Activated naive CD8-positive, alpha-beta T cell treated with anti-CD3 and anti-CD28 coated beads, Interleukin-2, amount 10 ng/mL, durations not matched to agents 7 days and 5 days (primary cell): ENCODE measurements at regions not wholly inside any gene's neighbourhood (a gene's known extent, or its start where the extent isn't known, plus 50 kb on each side); places are given as distances from the start of the nearest gene placed in this dataset.

ENCODE experiments used
- ATAC-seq: fragments of 150-1000 bp; cut with Tn5 transposase; one replicate; pipeline ENCODE4 v1.10.0; 2021; ENCODE audit warnings: low read depth, moderate library complexity
- POLR2A ChIA-PET: fragments of 350-600 bp; sonication (Branson Sonifier 250); formaldehyde crosslinking; loops from one replicate; lab custom pipeline; 2021; ENCODE audit warnings: antibody characterized with exemption; lab: Charles Lee
- DNase-seq: peaks from one replicate; pipeline ENCODE4 v3.0.0; 2021
- H3K27ac Mint-ChIP-seq: one replicate; pipeline ENCODE4 v1.8.0; 2022; ENCODE audit warnings: mild to moderate bottlenecking, mixed read lengths
- H3K27me3 Mint-ChIP-seq: one replicate; pipeline ENCODE4 v1.8.0; 2022; ENCODE audit warnings: mild to moderate bottlenecking, moderate library complexity, mixed read lengths
- H3K36me3 Mint-ChIP-seq: one replicate; pipeline ENCODE4 v1.8.0; 2021; ENCODE audit warnings: mild to moderate bottlenecking, mixed read lengths
- H3K4me1 Mint-ChIP-seq: one replicate; pipeline ENCODE4 v1.8.0; 2021; ENCODE audit warnings: mixed read lengths
- H3K4me3 Mint-ChIP-seq: one replicate; pipeline ENCODE4 v1.8.0; 2022; ENCODE audit warnings: mild to moderate bottlenecking, moderate library complexity, mixed read lengths
- H3K9me3 Mint-ChIP-seq: one replicate; pipeline ENCODE4 v1.8.0; 2021; ENCODE audit warnings: mixed read lengths

- no peaks in the 10 kb centered on the region for H3K4me1 Mint-ChIP-seq
- no peak for ATAC-seq
- H3K27me3 Mint-ChIP-seq: peaks cover 2% of the 10 kb centered on the region
- POLR2A ChIA-PET: no interaction called here
- DNase-seq: no peak
- no peak overlapping the region for H3K27ac Mint-ChIP-seq
- no peaks in the 10 kb centered on the region for H3K9me3 Mint-ChIP-seq
- no peaks in the 10 kb centered on the region for H3K36me3 Mint-ChIP-seq
- H3K4me3 Mint-ChIP-seq: no peak overlapping the region
These were observed 267.9 kb upstream of the DPYD start for GRCh38 chr1:98188774-98189173.

GRCh38 chr1:98184856-98185255 is 264.0 kb upstream of the DPYD start:
- Mint-ChIP-seq H3K36me3 (no peaks in the 10 kb centered on the region), H3K4me3 (no peak overlapping the region), H3K27me3 (peaks cover 2% of the 10 kb centered on the region), H3K4me1 (no peaks in the 10 kb centered on the region), H3K9me3 (no peaks in the 10 kb centered on the region), H3K27ac (no peak overlapping the region)
- no peak for ATAC-seq
- POLR2A ChIA-PET: no interaction called here
- DNase-seq: no peak

GRCh38 chr1:98181036-98181764 is 260.4 kb upstream of the DPYD start:
- no peaks in the 10 kb centered on the region for H3K4me1 Mint-ChIP-seq
- ATAC-seq (no peak), DNase-seq (no peak)
- no peak overlapping the region for H3K4me3 Mint-ChIP-seq
- no peaks in the 10 kb centered on the region for H3K9me3 Mint-ChIP-seq
- POLR2A ChIA-PET: no interaction called here
- H3K27me3 Mint-ChIP-seq: no peaks in the 10 kb centered on the region
- no peak overlapping the region for H3K27ac Mint-ChIP-seq
- H3K36me3 Mint-ChIP-seq: no peaks in the 10 kb centered on the region

GRCh38 chr1:98179151-98179773 is 258.4 kb upstream of the DPYD start:
- no peak overlapping the region for H3K4me3 Mint-ChIP-seq
- H3K36me3 Mint-ChIP-seq: no peaks in the 10 kb centered on the region
- H3K9me3 Mint-ChIP-seq: no peaks in the 10 kb centered on the region
- H3K27me3 Mint-ChIP-seq: no peaks in the 10 kb centered on the region
- no peak overlapping the region for H3K27ac Mint-ChIP-seq
- DNase-seq (no peak), ATAC-seq (no peak)
- H3K4me1 Mint-ChIP-seq: no peaks in the 10 kb centered on the region
- POLR2A ChIA-PET: no interaction called here

DNA sequence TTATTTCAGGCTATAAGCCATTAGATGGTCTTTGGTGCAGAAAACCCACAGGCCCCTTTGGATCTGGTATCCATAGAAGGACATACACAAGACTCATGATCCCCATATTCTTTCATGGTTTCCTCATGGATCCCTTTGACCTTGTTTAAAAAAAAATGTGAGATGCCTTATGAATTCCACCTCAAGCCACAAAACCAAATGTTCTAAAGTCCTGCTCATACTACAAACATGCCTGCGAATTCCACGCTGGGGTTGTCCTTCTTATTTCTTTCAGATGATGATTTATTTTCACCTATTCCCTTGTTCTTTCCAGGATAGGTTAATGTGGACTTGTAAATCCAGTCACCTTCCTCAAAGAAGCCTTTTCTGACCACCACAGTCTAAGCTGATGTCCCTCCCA is 256.9 kb upstream of the DPYD start:
- no peaks in the 10 kb centered on the region for H3K27me3 Mint-ChIP-seq
- ATAC-seq: no peak
- POLR2A ChIA-PET: no interaction called here
- no peaks in the 10 kb centered on the region for H3K9me3 Mint-ChIP-seq
- no peak for DNase-seq
- no peaks in the 10 kb centered on the region for H3K4me1 Mint-ChIP-seq
- no peak overlapping the region for H3K4me3 Mint-ChIP-seq
- H3K36me3 Mint-ChIP-seq: no peaks in the 10 kb centered on the region
- no peak overlapping the region for H3K27ac Mint-ChIP-seq

DNA sequence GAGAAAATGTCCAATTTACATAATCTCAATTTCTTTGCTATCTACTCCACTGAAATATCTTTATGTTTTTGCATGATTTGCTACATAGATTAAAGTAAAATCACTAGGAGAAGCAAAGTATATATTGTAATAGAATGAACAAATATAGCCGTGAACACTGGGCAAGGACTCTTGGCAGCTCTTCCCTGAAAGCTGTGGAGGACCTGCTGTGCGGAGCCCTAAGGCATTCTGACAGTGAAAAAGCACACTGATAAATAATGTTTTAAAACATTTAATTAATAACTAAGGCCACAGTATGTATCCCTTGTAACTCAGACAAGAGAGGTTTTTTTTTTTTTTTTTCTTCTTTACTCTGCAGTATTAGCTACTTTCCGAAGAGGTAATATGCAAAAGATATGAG is 256.1 kb upstream of the DPYD start:
- no peak for DNase-seq
- Mint-ChIP-seq H3K4me3 (no peak overlapping the region), H3K27me3 (no peaks in the 10 kb centered on the region), H3K36me3 (no peaks in the 10 kb centered on the region), H3K4me1 (no peaks in the 10 kb centered on the region), H3K27ac (no peak overlapping the region), H3K9me3 (no peaks in the 10 kb centered on the region)
- POLR2A ChIA-PET: no interaction called here
- ATAC-seq: no peak

DNA sequence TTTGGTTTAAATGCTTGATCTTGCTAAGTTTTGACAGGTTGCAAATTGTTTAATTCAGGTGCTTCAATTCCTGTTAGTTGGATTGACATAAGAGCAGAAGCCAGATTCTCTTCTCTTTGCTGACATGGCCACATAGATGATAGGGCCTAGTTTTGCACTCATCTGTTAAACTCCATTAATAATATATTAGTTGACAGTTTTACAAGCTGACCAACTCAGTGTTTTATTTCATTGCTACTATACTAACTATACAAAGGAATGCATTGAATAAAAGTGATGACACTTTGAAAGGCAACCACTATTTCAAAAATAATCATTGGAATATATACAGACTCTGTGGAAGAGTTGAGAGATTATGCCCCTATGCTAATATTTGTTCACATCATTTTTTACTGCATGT is 255.6 kb upstream of the DPYD start:
- POLR2A ChIA-PET: no interaction called here
- H3K36me3 Mint-ChIP-seq: no peaks in the 10 kb centered on the region
- DNase-seq (no peak), ATAC-seq (no peak)
- H3K27me3 Mint-ChIP-seq: no peaks in the 10 kb centered on the region
- H3K4me1 Mint-ChIP-seq: peaks cover 1% of the 10 kb centered on the region
- H3K9me3 Mint-ChIP-seq: no peaks in the 10 kb centered on the region
- no peak overlapping the region for H3K27ac Mint-ChIP-seq
- no peak overlapping the region for H3K4me3 Mint-ChIP-seq

DNA sequence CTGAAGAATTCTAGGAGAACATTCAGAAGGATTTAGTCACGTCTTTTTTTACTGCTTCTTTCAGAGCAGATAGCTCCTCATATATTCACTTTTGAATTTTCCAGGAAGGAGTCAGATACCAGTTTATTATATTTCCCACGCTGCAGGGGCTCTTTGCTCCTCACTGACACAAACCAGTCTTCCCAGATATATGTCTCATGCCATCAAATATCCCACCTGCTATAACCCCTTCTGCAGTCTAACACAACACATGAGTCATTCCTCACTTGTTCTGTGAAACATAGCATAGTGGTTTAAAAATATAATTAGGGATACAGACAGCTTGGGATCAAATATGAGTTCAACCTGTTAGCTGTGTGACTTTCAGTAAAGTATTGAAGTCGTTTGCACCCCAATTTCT is 251.7 kb upstream of the DPYD start:
- no peak overlapping the region for H3K27ac Mint-ChIP-seq

GRCh38 chr1:98172022-98172421 is 251.2 kb upstream of the DPYD start:
- no peaks in the 10 kb centered on the region for H3K36me3 Mint-ChIP-seq
- POLR2A ChIA-PET: no interaction called here

More for the DNA sequence above, 251.7 kb upstream of the DPYD start:
- H3K4me3 Mint-ChIP-seq: no peak overlapping the region
- no peaks in the 10 kb centered on the region for H3K27me3 Mint-ChIP-seq
- no peaks in the 10 kb centered on the region for H3K36me3 Mint-ChIP-seq
- H3K9me3 Mint-ChIP-seq: no peaks in the 10 kb centered on the region
- DNase-seq (no peak), ATAC-seq (no peak)
- peaks cover 1% of the 10 kb centered on the region for H3K4me1 Mint-ChIP-seq
- POLR2A ChIA-PET: no interaction called here

DNA sequence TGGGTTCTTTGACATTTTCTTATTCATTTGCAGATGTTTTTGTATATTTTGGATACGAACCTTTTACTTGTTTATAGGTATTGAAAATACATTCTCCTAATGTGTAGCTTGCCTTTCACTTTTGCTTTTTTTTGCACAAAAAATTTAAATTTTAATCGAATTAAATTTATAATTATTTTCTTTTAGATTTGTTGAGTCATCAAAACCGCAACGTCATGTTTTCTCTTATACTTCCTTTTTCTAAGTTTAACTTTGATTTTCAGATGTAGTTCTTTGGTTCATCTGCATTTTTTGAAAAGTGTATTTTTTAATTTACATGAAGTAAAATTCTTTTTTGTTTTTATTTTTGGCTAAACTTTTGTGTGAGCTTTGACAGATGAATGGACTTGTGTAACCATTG is 243.7 kb upstream of the DPYD start:
- Mint-ChIP-seq H3K4me3 (no peak overlapping the region), H3K27me3 (peaks cover 2% of the 10 kb centered on the region), H3K9me3 (no peaks in the 10 kb centered on the region), H3K4me1 (no peaks in the 10 kb centered on the region), H3K27ac (no peak overlapping the region), H3K36me3 (no peaks in the 10 kb centered on the region)
- ATAC-seq (no peak), DNase-seq (no peak)
- POLR2A ChIA-PET: no interaction called here

More at GRCh38 chr1:98172022-98172421, 251.2 kb upstream of the DPYD start:
- no peak overlapping the region for H3K27ac Mint-ChIP-seq
- H3K4me3 Mint-ChIP-seq: no peak overlapping the region
- no peaks in the 10 kb centered on the region for H3K27me3 Mint-ChIP-seq
- DNase-seq (no peak), ATAC-seq (no peak)
- H3K4me1 Mint-ChIP-seq: peaks cover 1% of the 10 kb centered on the region
- H3K9me3 Mint-ChIP-seq: no peaks in the 10 kb centered on the region

- Mint-ChIP-seq H3K4me3 (no peak overlapping the region), H3K27ac (no peak overlapping the region), H3K9me3 (no peaks in the 10 kb centered on the region), H3K4me1 (no peaks in the 10 kb centered on the region), H3K36me3 (no peaks in the 10 kb centered on the region), H3K27me3 (no peaks in the 10 kb centered on the region)
- POLR2A ChIA-PET: no interaction called here
- ATAC-seq: no peak
- no peak for DNase-seq
These were observed 236.9 kb upstream of the DPYD start for GRCh38 chr1:98157524-98158313.

- Mint-ChIP-seq H3K4me3 (no peak overlapping the region), H3K27me3 (no peaks in the 10 kb centered on the region), H3K9me3 (peaks cover 2% of the 10 kb centered on the region), H3K27ac (no peak overlapping the region), H3K36me3 (no peaks in the 10 kb centered on the region), H3K4me1 (no peaks in the 10 kb centered on the region)
- ATAC-seq (no peak), DNase-seq (no peak)
- POLR2A ChIA-PET: no interaction called here
These were observed 226.4 kb upstream of the DPYD start for GRCh38 chr1:98147280-98147679.

GRCh38 chr1:98145655-98146054 is 224.8 kb upstream of the DPYD start:
- H3K36me3 Mint-ChIP-seq: no peaks in the 10 kb centered on the region
- no peak overlapping the region for H3K4me3 Mint-ChIP-seq
- H3K4me1 Mint-ChIP-seq: no peaks in the 10 kb centered on the region
- H3K27ac Mint-ChIP-seq: no peak overlapping the region
- H3K9me3 Mint-ChIP-seq: peaks cover 1% of the 10 kb centered on the region
- ATAC-seq (no peak), DNase-seq (no peak)
- POLR2A ChIA-PET: no interaction called here
- H3K27me3 Mint-ChIP-seq: no peaks in the 10 kb centered on the region

GRCh38 chr1:98143403-98143802 is 222.6 kb upstream of the DPYD start:
- no peak overlapping the region for H3K27ac Mint-ChIP-seq
- H3K9me3 Mint-ChIP-seq: no peaks in the 10 kb centered on the region
- no peak for DNase-seq
- H3K36me3 Mint-ChIP-seq: no peaks in the 10 kb centered on the region
- H3K4me1 Mint-ChIP-seq: no peaks in the 10 kb centered on the region
- POLR2A ChIA-PET: no interaction called here
- no peaks in the 10 kb centered on the region for H3K27me3 Mint-ChIP-seq
- no peak for ATAC-seq
- H3K4me3 Mint-ChIP-seq: no peak overlapping the region
